Esophagus muscularis mucosa (tissue), 4 donors: ENCODE measurements at regions not wholly inside any gene's neighbourhood (a gene's known extent, or its start where the extent isn't known, plus 50 kb on each side); places are given as distances from the start of the nearest gene placed in this dataset.

Experiments
- CTCF ChIP-seq, 3 experiments: fragments of 200-600 bp in 2 of 3; fragments of 450-650 bp in 1 of 3; sonication (generic) in 2 of 3; IDR thresholded peaks; one replicate each; pipeline ENCODE4 v1.5.1; 2017 to 2019; ENCODE audit warnings: antibody characterized with exemption in 3 of 3, mild to moderate bottlenecking in 2 of 3, moderate library complexity in 1 of 3
- EP300 ChIP-seq: sonication (generic); formaldehyde crosslinking; IDR thresholded peaks from one replicate; pipeline ENCODE4 v1.6.1; 2017; ENCODE audit warnings: antibody characterized with exemption
- POLR2A ChIP-seq: fragments of 450-650 bp; IDR thresholded peaks from one replicate; pipeline ENCODE4 v1.6.1; 2017; ENCODE audit warnings: antibody characterized with exemption, moderate library complexity, mild to moderate bottlenecking, low read depth
- POLR2AphosphoS5 ChIP-seq, 2 donors: sonication (generic); formaldehyde crosslinking; IDR thresholded peaks; one replicate each; pipeline ENCODE4 v1.6.1; 2017; ENCODE audit warnings: antibody characterized with exemption in 2 of 2

GRCh38 chr11:46207270-46207669, 70.2 kb upstream of the CREB3L1 start:
- TF ChIP-seq CTCF (IDR thresholded peaks at IDR 0.05): no peak
- no peak for TF ChIP-seq EP300
- TF ChIP-seq POLR2AphosphoS5 (IDR thresholded peaks at IDR 0.05): no peak
- no peak for TF ChIP-seq POLR2A
